ENCODE measurements at regions not wholly inside any gene's neighbourhood (a gene's known extent, or its start where the extent isn't known, plus 50 kb on each side); places are given as distances from the start of the nearest gene placed in this dataset.
A peak's percentile ranks its signal among the peaks of the same experiment; 100 is the strongest.

DNA sequence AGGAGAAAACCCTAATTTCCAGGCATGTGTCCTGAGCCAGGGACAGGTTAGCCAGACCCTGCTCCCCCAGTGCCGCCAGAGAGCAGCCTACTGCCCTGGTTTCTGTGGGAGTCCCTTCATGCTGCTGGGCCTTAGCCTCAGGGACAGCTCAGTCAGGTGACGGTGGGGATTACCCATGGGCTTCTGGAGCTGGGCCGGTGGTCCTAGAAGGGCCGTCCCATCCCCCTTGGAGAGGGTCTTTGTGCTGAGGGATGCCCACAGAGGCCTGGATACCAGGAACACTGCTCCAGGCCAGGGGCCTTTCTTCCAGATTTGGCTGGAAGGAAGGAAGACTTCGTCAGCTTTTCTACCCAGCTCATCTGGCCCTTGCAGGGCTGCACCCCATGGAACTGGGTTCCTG lies 71.4 kb upstream of the ZNF722 start:
- DNase-seq (ENCODE audit: low spot score) = no peak
- Histone ChIP-seq H3K4me1 (ENCODE audit: control insufficient read depth in 4 of 4, insufficient read depth in 4 of 4, low read length in 3 of 4) (peaks cover 2 to 15% (median 12%) of the 10 kb centered on the region in 4 donors), H3K36me3 (ENCODE audit: control insufficient read depth in 4 of 4, insufficient read depth in 3 of 4, low read depth in 1 of 4, low read length in 3 of 4) (no peaks in the 10 kb centered on the region), H3K9me3 (ENCODE audit: control insufficient read depth in 4 of 4, low read length in 3 of 4) (peaks cover 0 to 16% (median 6%) of the 10 kb centered on the region in 4 donors), H3K27me3 (ENCODE audit: control insufficient read depth in 4 of 4, insufficient read depth in 4 of 4, low read length in 3 of 4) (no peaks in the 10 kb centered on the region), H3K4me3 (ENCODE audit: low read depth in 1 of 3, low read length in 3 of 3) (peak overlapping the region; percentile 75 to 100 (median 93)), H3K9ac (ENCODE audit: low read depth in 1 of 2, low read length in 2 of 2) (peak overlapping the region in 1 of 2 donors; percentile 60), H3K27ac (ENCODE audit: low read depth in 1 of 2, low read length in 2 of 2) (peak overlapping the region; percentile 94 to 99)
- TF ChIP-seq GABPA (IDR thresholded peaks at IDR 0.05 in 1 of 2, conservative IDR thresholded peaks at IDR 0.05 in 1 of 2) = no peak
- TF ChIP-seq, protein P1, sequence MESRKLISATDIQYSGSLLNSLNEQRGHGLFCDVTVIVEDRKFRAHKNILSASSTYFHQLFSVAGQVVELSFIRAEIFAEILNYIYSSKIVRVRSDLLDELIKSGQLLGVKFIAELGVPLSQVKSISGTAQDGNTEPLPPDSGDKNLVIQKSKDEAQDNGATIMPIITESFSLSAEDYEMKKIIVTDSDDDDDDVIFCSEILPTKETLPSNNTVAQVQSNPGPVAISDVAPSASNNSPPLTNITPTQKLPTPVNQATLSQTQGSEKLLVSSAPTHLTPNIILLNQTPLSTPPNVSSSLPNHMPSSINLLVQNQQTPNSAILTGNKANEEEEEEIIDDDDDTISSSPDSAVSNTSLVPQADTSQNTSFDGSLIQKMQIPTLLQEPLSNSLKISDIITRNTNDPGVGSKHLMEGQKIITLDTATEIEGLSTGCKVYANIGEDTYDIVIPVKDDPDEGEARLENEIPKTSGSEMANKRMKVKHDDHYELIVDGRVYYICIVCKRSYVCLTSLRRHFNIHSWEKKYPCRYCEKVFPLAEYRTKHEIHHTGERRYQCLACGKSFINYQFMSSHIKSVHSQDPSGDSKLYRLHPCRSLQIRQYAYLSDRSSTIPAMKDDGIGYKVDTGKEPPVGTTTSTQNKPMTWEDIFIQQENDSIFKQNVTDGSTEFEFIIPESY (IDR thresholded peaks at IDR 0.05) = no peak
- TF ChIP-seq FOXA1 (IDR thresholded peaks at IDR 0.05) = no peak
- TF ChIP-seq, protein P2, sequence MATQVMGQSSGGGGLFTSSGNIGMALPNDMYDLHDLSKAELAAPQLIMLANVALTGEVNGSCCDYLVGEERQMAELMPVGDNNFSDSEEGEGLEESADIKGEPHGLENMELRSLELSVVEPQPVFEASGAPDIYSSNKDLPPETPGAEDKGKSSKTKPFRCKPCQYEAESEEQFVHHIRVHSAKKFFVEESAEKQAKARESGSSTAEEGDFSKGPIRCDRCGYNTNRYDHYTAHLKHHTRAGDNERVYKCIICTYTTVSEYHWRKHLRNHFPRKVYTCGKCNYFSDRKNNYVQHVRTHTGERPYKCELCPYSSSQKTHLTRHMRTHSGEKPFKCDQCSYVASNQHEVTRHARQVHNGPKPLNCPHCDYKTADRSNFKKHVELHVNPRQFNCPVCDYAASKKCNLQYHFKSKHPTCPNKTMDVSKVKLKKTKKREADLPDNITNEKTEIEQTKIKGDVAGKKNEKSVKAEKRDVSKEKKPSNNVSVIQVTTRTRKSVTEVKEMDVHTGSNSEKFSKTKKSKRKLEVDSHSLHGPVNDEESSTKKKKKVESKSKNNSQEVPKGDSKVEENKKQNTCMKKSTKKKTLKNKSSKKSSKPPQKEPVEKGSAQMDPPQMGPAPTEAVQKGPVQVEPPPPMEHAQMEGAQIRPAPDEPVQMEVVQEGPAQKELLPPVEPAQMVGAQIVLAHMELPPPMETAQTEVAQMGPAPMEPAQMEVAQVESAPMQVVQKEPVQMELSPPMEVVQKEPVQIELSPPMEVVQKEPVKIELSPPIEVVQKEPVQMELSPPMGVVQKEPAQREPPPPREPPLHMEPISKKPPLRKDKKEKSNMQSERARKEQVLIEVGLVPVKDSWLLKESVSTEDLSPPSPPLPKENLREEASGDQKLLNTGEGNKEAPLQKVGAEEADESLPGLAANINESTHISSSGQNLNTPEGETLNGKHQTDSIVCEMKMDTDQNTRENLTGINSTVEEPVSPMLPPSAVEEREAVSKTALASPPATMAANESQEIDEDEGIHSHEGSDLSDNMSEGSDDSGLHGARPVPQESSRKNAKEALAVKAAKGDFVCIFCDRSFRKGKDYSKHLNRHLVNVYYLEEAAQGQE (IDR thresholded peaks at IDR 0.05) = no peak
- TF ChIP-seq NR2F2 (IDR thresholded peaks at IDR 0.05) = no peak
- TF ChIP-seq JUND (IDR thresholded peaks at IDR 0.05) = no peak
- no peak for TF ChIP-seq TAF1 (conservative IDR thresholded peaks at IDR 0.05)
- TF ChIP-seq HNF4G (IDR thresholded peaks at IDR 0.05) = no peak
- WGBS = 77% methylated on average over 5 of the region's 5 CpGs

DNA sequence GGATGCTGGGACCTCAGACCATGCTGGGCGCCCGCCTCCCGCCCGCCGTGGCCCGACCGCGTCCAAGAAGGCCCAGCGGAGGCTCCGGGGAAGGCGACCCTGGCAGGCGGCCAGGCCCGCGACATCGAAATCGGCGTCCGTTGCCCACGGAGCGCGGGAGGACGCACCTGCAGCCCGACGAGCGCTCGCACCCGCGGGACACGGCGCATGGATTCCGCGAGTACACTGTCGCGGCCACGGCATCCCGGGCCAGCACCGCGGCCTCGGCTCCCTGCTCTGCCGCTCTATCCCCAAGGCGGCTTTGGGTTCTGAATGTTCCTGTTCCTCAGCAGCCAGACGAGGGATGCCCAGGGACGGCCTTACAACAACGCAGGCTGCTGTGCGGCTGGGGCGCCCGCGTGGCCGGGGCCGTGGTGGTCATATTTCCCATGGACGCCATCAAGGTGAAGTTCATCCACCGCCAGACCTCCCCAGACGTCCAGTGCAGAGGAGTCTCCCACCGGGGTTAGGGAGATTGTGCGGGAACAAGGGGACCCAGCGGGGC lies 67.5 kb upstream of the ZNF722 start:
- 52% methylated on average over 56 of the region's 56 CpGs for WGBS
- peaks cover 2 to 9% (median 7%) of the 10 kb centered on the region in 4 donors for H3K4me1 ChIP-seq (ENCODE audit: control insufficient read depth in 4 of 4, insufficient read depth in 4 of 4, low read length in 3 of 4)
- H3K4me3 ChIP-seq (ENCODE audit: low read depth in 1 of 3, low read length in 3 of 3) = no peak overlapping the region
- TF ChIP-seq GABPA (IDR thresholded peaks at IDR 0.05 in 1 of 2, conservative IDR thresholded peaks at IDR 0.05 in 1 of 2) (no peak), EGR1 (IDR thresholded peaks at IDR 0.05; ENCODE audit: low read depth in 2 of 2) (no peak), FOXA1 (IDR thresholded peaks at IDR 0.05) (no peak), RAD21 (IDR thresholded peaks at IDR 0.05) (no peak), JUND (IDR thresholded peaks at IDR 0.05) (no peak), YY1 (IDR thresholded peaks at IDR 0.05) (no peak), NR2F2 (IDR thresholded peaks at IDR 0.05) (no peak), RXRA (IDR thresholded peaks at IDR 0.05) (no peak), FOXA2 (IDR thresholded peaks at IDR 0.05) (no peak), TAF1 (conservative IDR thresholded peaks at IDR 0.05) (no peak), SP1 (IDR thresholded peaks at IDR 0.05) (no peak)
- TF ChIP-seq, protein P3, sequence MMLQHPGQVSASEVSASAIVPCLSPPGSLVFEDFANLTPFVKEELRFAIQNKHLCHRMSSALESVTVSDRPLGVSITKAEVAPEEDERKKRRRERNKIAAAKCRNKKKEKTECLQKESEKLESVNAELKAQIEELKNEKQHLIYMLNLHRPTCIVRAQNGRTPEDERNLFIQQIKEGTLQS (IDR thresholded peaks at IDR 0.05) = no peak
- TF ChIP-seq, protein P4, sequence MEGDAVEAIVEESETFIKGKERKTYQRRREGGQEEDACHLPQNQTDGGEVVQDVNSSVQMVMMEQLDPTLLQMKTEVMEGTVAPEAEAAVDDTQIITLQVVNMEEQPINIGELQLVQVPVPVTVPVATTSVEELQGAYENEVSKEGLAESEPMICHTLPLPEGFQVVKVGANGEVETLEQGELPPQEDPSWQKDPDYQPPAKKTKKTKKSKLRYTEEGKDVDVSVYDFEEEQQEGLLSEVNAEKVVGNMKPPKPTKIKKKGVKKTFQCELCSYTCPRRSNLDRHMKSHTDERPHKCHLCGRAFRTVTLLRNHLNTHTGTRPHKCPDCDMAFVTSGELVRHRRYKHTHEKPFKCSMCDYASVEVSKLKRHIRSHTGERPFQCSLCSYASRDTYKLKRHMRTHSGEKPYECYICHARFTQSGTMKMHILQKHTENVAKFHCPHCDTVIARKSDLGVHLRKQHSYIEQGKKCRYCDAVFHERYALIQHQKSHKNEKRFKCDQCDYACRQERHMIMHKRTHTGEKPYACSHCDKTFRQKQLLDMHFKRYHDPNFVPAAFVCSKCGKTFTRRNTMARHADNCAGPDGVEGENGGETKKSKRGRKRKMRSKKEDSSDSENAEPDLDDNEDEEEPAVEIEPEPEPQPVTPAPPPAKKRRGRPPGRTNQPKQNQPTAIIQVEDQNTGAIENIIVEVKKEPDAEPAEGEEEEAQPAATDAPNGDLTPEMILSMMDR (IDR thresholded peaks at IDR 0.05; ENCODE audit: low read depth, low read length, missing input control) = no peak
- TF ChIP-seq, protein P2 (IDR thresholded peaks at IDR 0.05) = no peak
- TF ChIP-seq, protein P5, sequence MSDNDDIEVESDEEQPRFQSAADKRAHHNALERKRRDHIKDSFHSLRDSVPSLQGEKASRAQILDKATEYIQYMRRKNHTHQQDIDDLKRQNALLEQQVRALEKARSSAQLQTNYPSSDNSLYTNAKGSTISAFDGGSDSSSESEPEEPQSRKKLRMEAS (IDR thresholded peaks at IDR 0.05) = no peak
- peaks cover 0 to 26% (median 8%) of the 10 kb centered on the region in 4 donors for H3K9me3 ChIP-seq (ENCODE audit: control insufficient read depth in 4 of 4, low read length in 3 of 4)
- no peak overlapping the region for H3K9ac ChIP-seq (ENCODE audit: low read depth in 1 of 2, low read length in 2 of 2)
- no peaks in the 10 kb centered on the region for H3K36me3 ChIP-seq (ENCODE audit: control insufficient read depth in 4 of 4, insufficient read depth in 3 of 4, low read depth in 1 of 4, low read length in 3 of 4)
- H3K27me3 ChIP-seq (ENCODE audit: control insufficient read depth in 4 of 4, insufficient read depth in 4 of 4, low read length in 3 of 4) = peaks cover 0 to 2% (median 0%) of the 10 kb centered on the region in 4 donors
- no peak overlapping the region for H3K27ac ChIP-seq (ENCODE audit: low read depth in 1 of 2, low read length in 2 of 2)
- DNase-seq (ENCODE audit: low spot score) = no peak
